ENCODE measurements at regions not wholly inside any gene's neighbourhood (a gene's known extent, or its start where the extent isn't known, plus 50 kb on each side); places are given as distances from the start of the nearest gene placed in this dataset.

- TF ChIP-seq CTCF (IDR thresholded peaks at IDR 0.05 in 4 of 5, conservative IDR thresholded peaks at IDR 0.05 in 1 of 5), result no peak
- TF ChIP-seq POLR2A (IDR thresholded peaks at IDR 0.05), result no peak
Observed at GRCh38 chr13:66216728-66217127, 1013.4 kb downstream of the PCDH9 start.

All from gastrocnemius medialis (tissue), 4 donors.